Osteoblast (primary cell): ENCODE measurements at regions not wholly inside any gene's neighbourhood (a gene's known extent, or its start where the extent isn't known, plus 50 kb on each side); places are given as distances from the start of the nearest gene placed in this dataset.

ENCODE experiments used
- DNase-seq: peaks from one replicate; pipeline ENCODE4 v3.0.0; 2011; ENCODE audit warnings: low spot score, mixed read lengths; ENCODE audit not compliant: insufficient read length; ENCODE audit errors: missing footprints
- H2AFZ ChIP-seq: 2 replicates; pipeline ENCODE4 v1.6.0; 2011; ENCODE audit warnings: mild to moderate bottlenecking, low read length
- H3K27ac ChIP-seq: 2 replicates; pipeline ENCODE4 v1.5.1; 2011; ENCODE audit warnings: mild to moderate bottlenecking, low read depth, low read length, moderate library complexity
- H3K27me3 ChIP-seq: 2 replicates; pipeline ENCODE4 v1.6.0; 2012; ENCODE audit warnings: mild to moderate bottlenecking, control low read depth, inconsistent platforms, low read length, moderate library complexity; ENCODE audit not compliant: insufficient read depth
- H3K36me3 ChIP-seq: 2 replicates; pipeline ENCODE4 v1.5.1; 2011; ENCODE audit warnings: mild to moderate bottlenecking, low read length, control low read depth, moderate library complexity; ENCODE audit not compliant: insufficient read depth
- H3K4me1 ChIP-seq: 2 replicates; pipeline ENCODE4 v1.5.1; 2011; ENCODE audit warnings: mild to moderate bottlenecking, low read length, control low read depth, moderate library complexity; ENCODE audit not compliant: insufficient read depth
- H3K4me2 ChIP-seq: 2 replicates; pipeline ENCODE4 v1.6.0; 2011; ENCODE audit warnings: mild to moderate bottlenecking, low read length; ENCODE audit not compliant: insufficient read depth
- H3K4me3 ChIP-seq: fragments of 200-600 bp; sonication (generic); 3 replicates; pipeline ENCODE4 v1.5.1; 2012; ENCODE audit warnings: mild to moderate bottlenecking, low read length, inconsistent platforms; ENCODE audit not compliant: insufficient read depth
- H3K79me2 ChIP-seq: 2 replicates; pipeline ENCODE4 v1.6.0; 2012; ENCODE audit warnings: mild to moderate bottlenecking, low read length, control low read depth, inconsistent platforms; ENCODE audit not compliant: insufficient read depth
- H3K9me3 ChIP-seq: 2 replicates; pipeline ENCODE4 v1.5.1; 2011; ENCODE audit warnings: low read depth, low read length, control low read depth
- H4K20me1 ChIP-seq: 2 replicates; pipeline ENCODE4 v1.6.0; 2012; ENCODE audit warnings: mild to moderate bottlenecking, low read length, control low read depth; ENCODE audit not compliant: insufficient read depth
- TF ChIP-seq, protein P1 (sequence below): IDR thresholded peaks from 2 replicates; pipeline ENCODE4 v1.5.1; 2011; ENCODE audit warnings: mild to moderate bottlenecking, low read depth, low read length, moderate library complexity; ENCODE audit errors: extremely low read depth

DNA sequence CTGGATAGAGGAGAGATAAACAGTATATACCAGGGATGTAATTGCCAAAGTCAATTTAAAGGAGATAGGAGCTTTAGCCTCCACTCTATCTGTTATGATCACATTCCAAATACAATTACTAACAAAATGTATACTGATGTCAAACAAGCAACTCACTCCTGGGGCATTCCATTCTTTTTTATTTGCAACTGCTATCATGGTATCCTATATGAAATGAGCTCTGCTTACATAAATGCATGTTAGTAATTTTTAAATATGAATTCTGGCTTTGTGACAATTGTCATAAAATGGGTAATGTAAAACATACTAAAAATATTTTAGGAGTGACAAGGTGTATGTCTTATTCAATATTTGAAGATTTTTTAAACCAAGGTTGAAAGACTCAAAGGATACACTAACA is 751.1 kb downstream of the HACE1 start:
- TF ChIP-seq, protein P1, sequence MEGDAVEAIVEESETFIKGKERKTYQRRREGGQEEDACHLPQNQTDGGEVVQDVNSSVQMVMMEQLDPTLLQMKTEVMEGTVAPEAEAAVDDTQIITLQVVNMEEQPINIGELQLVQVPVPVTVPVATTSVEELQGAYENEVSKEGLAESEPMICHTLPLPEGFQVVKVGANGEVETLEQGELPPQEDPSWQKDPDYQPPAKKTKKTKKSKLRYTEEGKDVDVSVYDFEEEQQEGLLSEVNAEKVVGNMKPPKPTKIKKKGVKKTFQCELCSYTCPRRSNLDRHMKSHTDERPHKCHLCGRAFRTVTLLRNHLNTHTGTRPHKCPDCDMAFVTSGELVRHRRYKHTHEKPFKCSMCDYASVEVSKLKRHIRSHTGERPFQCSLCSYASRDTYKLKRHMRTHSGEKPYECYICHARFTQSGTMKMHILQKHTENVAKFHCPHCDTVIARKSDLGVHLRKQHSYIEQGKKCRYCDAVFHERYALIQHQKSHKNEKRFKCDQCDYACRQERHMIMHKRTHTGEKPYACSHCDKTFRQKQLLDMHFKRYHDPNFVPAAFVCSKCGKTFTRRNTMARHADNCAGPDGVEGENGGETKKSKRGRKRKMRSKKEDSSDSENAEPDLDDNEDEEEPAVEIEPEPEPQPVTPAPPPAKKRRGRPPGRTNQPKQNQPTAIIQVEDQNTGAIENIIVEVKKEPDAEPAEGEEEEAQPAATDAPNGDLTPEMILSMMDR = no peak
- H3K27me3 ChIP-seq = no peaks in the 10 kb centered on the region

DNA sequence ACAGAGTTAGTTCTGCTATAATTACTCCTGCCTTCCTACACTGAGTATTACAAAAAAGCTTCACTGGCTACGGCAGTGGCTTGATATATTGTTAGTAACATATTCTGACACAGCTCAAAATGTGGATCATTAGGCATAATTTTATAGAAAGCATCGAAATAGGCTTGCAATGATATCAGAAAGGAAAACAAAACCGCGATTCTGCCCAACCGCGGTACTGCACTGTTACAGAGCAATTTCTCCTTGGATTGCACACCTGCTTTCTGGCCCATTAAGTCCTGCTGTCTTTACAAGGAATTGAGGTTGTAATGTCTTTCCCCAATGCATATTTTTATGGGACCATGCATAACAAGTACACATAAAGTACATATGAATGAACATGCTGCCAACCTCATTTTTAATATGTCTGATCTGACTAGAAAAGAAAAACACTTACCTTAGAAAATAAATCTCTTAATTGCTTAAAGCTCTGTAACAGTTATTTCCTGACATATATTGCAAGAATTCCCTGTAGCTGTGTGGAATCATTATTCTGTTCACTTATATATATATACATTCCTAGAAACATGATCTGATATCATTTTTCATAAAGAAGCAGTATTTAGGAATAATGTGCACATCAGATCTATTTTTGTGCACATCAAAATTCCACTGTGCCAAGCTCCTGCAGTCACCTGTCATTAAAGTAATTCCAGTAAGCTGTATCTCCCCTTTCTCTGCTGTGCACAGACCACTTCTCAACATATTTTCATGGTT is 763.9 kb downstream of the HACE1 start:
- Histone ChIP-seq H3K36me3 (no peaks in the 10 kb centered on the region), H3K27me3 (no peaks in the 10 kb centered on the region), H2AFZ (no peak overlapping the region), H3K27ac (no peak overlapping the region), H3K4me1 (no peaks in the 10 kb centered on the region), H3K4me3 (no peak overlapping the region), H3K79me2 (no peaks in the 10 kb centered on the region), H4K20me1 (no peaks in the 10 kb centered on the region), H3K9me3 (no peaks in the 10 kb centered on the region), H3K4me2 (no peak overlapping the region)
- TF ChIP-seq, protein P1 = no peak
- no peak for DNase-seq

More for the DNA sequence above, 751.1 kb downstream of the HACE1 start:
- H3K79me2 ChIP-seq = no peaks in the 10 kb centered on the region
- no peaks in the 10 kb centered on the region for H4K20me1 ChIP-seq
- H3K36me3 ChIP-seq = no peaks in the 10 kb centered on the region
- H3K27ac ChIP-seq = no peak overlapping the region
- H3K9me3 ChIP-seq = no peaks in the 10 kb centered on the region
- H3K4me3 ChIP-seq = no peak overlapping the region
- no peak overlapping the region for H3K4me2 ChIP-seq
- no peaks in the 10 kb centered on the region for H3K4me1 ChIP-seq
- no peak for DNase-seq
- H2AFZ ChIP-seq = no peak overlapping the region

DNA sequence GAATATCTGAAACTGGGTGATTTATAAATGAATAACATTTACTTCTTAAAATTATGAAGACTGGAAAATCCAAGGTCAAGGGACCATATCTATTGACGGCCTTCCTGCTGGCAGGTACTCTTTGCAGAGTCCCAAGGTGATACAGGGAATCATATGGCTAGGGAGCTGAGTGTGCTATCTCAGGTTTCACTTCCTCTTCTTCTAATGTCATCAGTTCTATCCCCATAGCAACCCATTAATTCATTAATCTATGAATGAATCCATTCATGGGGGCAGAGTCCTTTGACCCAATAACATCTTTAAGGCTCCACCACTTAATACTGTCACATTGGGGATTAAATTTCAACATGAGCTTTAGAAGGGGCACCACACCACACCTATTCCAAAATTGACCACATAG is 772.0 kb downstream of the HACE1 start:
- TF ChIP-seq, protein P1 = no peak
- no peak overlapping the region for H3K4me3 ChIP-seq
- no peaks in the 10 kb centered on the region for H3K27me3 ChIP-seq
- H3K4me1 ChIP-seq = no peaks in the 10 kb centered on the region
- H3K4me2 ChIP-seq = no peak overlapping the region
- no peak for DNase-seq
- H3K9me3 ChIP-seq = peaks cover 2% of the 10 kb centered on the region
- no peak overlapping the region for H2AFZ ChIP-seq
- H3K27ac ChIP-seq = no peak overlapping the region
- H4K20me1 ChIP-seq = no peaks in the 10 kb centered on the region
- H3K79me2 ChIP-seq = no peaks in the 10 kb centered on the region
- H3K36me3 ChIP-seq = no peaks in the 10 kb centered on the region

DNA sequence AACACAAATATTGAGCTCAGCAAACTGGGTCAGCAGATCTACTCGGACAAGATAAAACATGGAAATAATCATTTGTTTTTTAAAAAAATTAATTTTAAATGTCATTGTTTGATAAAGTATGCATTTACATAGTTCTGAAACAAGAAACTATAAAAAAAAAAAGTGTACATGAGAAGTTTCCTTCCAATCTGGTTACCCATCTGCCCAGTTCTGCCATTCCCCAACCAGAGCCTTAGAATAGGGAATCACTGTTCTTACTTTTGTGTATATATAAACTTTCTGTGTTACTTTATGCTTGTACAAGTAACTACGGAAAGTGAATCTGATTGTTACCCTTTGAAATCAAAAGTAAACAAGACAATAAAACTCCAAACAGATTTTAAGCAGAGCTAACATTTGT is 791.4 kb downstream of the HACE1 start:
- Histone ChIP-seq H4K20me1 (no peaks in the 10 kb centered on the region), H3K4me3 (no peak overlapping the region), H3K79me2 (no peaks in the 10 kb centered on the region), H2AFZ (no peak overlapping the region), H3K36me3 (no peaks in the 10 kb centered on the region), H3K9me3 (peaks cover under 1% of the 10 kb centered on the region), H3K27me3 (no peaks in the 10 kb centered on the region), H3K4me2 (no peak overlapping the region), H3K4me1 (no peaks in the 10 kb centered on the region), H3K27ac (no peak overlapping the region)
- no peak for DNase-seq
- TF ChIP-seq, protein P1 = no peak
